OCI-LY3 (cell line): ENCODE measurements at regions not wholly inside any gene's neighbourhood (a gene's known extent, or its start where the extent isn't known, plus 50 kb on each side); places are given as distances from the start of the nearest gene placed in this dataset.
A peak's percentile ranks its signal among the peaks of the same experiment; 100 is the strongest.

Experiments used
- H2AFZ ChIP-seq: fragments of 200-600, 300-600 bp; shearing (Covaris generic); 2 replicates; pipeline ENCODE4 v1.6.0; 2014; ENCODE audit warnings: antibody characterized with exemption, low read depth, low read length
- H3K27ac ChIP-seq: fragments of 200-600, 300-600 bp; sonication (generic); 2 replicates; pipeline ENCODE4 v1.5.1; 2014; ENCODE audit warnings: mild to moderate bottlenecking, low read length, moderate library complexity, mixed read lengths
- H3K27me3 ChIP-seq: fragments of 200-600, 300-600 bp; sonication (generic); 2 replicates; pipeline ENCODE4 v1.6.1; 2014; ENCODE audit warnings: low read depth, low read length, mixed read lengths
- H3K36me3 ChIP-seq: fragments of 200-600, 300-600 bp; sonication (generic); replicated peaks from 2 replicates; pipeline ENCODE3; 2014; ENCODE audit warnings: low read depth, low read length, mixed read lengths
- H3K4me1 ChIP-seq: fragments of 300-600, 200-600 bp; sonication (generic); 2 replicates; pipeline ENCODE4 v1.6.1; 2014; ENCODE audit warnings: low read length, mixed read lengths
- H3K4me2 ChIP-seq: fragments of 200-600, 300-600 bp; sonication (generic); 2 replicates; pipeline ENCODE4 v1.6.1; 2014; ENCODE audit warnings: low read length, mixed read lengths
- H3K4me3 ChIP-seq: fragments of 300-600, 200-600 bp; sonication (generic); 2 replicates; pipeline ENCODE4 v1.5.1; 2014; ENCODE audit warnings: antibody characterized with exemption, mild to moderate bottlenecking, low read length, moderate library complexity
- H3K79me2 ChIP-seq: fragments of 300-600, 200-600 bp; shearing (Covaris generic); 2 replicates; pipeline ENCODE4 v1.6.1; 2014; ENCODE audit warnings: mild to moderate bottlenecking, low read length, mixed read lengths
- H3K9ac ChIP-seq: fragments of 300-600, 200-600 bp; shearing (Covaris generic); 2 replicates; pipeline ENCODE4 v1.6.0; 2014; ENCODE audit warnings: mild to moderate bottlenecking, low read length, moderate library complexity
- H3K9me3 ChIP-seq: fragments of 200-600, 300-600 bp; shearing (Covaris generic); 2 replicates; pipeline ENCODE4 v1.6.1; 2014; ENCODE audit warnings: low read length, mixed read lengths; ENCODE audit not compliant: insufficient read depth
- H4K20me1 ChIP-seq: fragments of 200-600, 300-600 bp; sonication (generic); 2 replicates; pipeline ENCODE4 v1.6.1; 2016; ENCODE audit warnings: low read length, mixed read lengths; ENCODE audit not compliant: insufficient read depth
- CTCF ChIP-seq: fragments of 200-600, 300-600 bp; sonication (generic); IDR thresholded peaks from 2 replicates; pipeline ENCODE4 v1.5.1; 2014; ENCODE audit warnings: antibody characterized with exemption, low read length, low read depth
- EZH2phosphoT487 ChIP-seq: fragments of 200-600 bp; shearing (Covaris generic); IDR thresholded peaks from 2 replicates; pipeline ENCODE4 v1.6.1; 2018; ENCODE audit warnings: antibody characterized with exemption, mixed run types, low read depth

- Histone ChIP-seq H3K4me1 (peaks cover 29% of the 10 kb centered on the region), H3K27ac (no peak overlapping the region), H3K4me2 (peak overlapping the region; percentile 63), H3K27me3 (no peaks in the 10 kb centered on the region), H3K79me2 (no peaks in the 10 kb centered on the region), H3K9ac (no peak overlapping the region), H2AFZ (no peak overlapping the region), H4K20me1 (no peaks in the 10 kb centered on the region), H3K9me3 (no peaks in the 10 kb centered on the region), H3K4me3 (peak overlapping the region; percentile 41), H3K36me3 (no peaks in the 10 kb centered on the region)
- no peak for TF ChIP-seq CTCF
- no peak for TF ChIP-seq EZH2phosphoT487
Measured at GRCh38 chr1:87464022-87464490, 135.4 kb downstream of the LMO4 start.

GRCh38 chr1:87466621-87467020 lies 137.9 kb downstream of the LMO4 start:
- Histone ChIP-seq H4K20me1 (no peaks in the 10 kb centered on the region), H2AFZ (no peak overlapping the region), H3K4me2 (no peak overlapping the region), H3K9me3 (no peaks in the 10 kb centered on the region), H3K36me3 (no peaks in the 10 kb centered on the region), H3K4me1 (peaks cover 29% of the 10 kb centered on the region), H3K27ac (no peak overlapping the region), H3K9ac (no peak overlapping the region), H3K79me2 (no peaks in the 10 kb centered on the region), H3K4me3 (no peak overlapping the region), H3K27me3 (no peaks in the 10 kb centered on the region)
- TF ChIP-seq EZH2phosphoT487 (no peak), CTCF (no peak)

DNA sequence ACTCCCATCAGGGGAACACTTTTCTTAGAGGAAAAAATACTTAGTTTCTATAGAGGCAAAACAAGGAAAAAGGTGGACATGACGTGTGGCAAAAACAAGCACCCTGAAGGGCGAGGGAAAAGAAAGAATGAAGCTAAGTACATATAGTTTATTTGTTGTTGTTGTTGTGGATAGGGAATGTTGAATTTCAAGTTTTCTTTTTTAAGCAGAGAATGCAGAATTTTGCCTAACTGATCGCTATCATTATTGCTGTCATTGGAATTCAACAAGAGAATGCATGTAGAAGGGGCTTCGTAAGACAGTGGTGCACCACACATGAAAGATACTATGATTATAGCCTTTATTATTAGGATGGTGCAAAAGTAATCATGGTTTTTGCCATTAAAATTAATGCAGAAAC lies 144.0 kb downstream of the LMO4 start:
- no peaks in the 10 kb centered on the region for H3K79me2 ChIP-seq
- no peaks in the 10 kb centered on the region for H3K27me3 ChIP-seq
- TF ChIP-seq EZH2phosphoT487: no peak
- TF ChIP-seq CTCF: no peak
- no peaks in the 10 kb centered on the region for H3K4me1 ChIP-seq
- no peaks in the 10 kb centered on the region for H3K36me3 ChIP-seq
- no peak overlapping the region for H3K27ac ChIP-seq
- no peaks in the 10 kb centered on the region for H3K9me3 ChIP-seq
- no peak overlapping the region for H3K4me3 ChIP-seq
- no peak overlapping the region for H3K4me2 ChIP-seq
- H2AFZ ChIP-seq: no peak overlapping the region
- H3K9ac ChIP-seq: no peak overlapping the region
- no peaks in the 10 kb centered on the region for H4K20me1 ChIP-seq

DNA sequence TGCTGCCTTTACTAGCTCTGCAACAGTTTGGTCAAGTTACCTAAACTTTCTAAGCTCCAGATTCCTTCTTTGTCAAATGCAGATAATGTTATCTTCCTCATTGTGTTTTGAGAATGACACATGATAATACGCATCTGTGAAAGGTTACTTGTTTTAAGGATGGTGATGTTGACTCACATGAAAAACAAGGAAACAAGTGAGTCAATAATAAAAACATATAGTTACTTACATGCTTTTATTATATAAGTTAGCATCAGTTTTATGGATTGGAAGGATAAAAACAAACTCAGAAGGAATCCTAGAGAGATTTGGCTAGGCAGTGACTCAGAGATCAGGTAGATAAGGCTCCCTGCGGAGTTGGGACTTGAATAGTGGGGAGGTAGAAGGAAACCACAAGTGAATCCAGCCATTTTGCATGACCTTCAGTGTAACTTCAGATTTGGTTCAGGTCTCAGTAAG lies 144.6 kb downstream of the LMO4 start:
- H3K4me1 ChIP-seq: no peaks in the 10 kb centered on the region
- H2AFZ ChIP-seq: no peak overlapping the region
- no peak overlapping the region for H3K27ac ChIP-seq
- H3K9ac ChIP-seq: no peak overlapping the region
- no peaks in the 10 kb centered on the region for H3K36me3 ChIP-seq
- H3K27me3 ChIP-seq: no peaks in the 10 kb centered on the region
- no peak for TF ChIP-seq EZH2phosphoT487
- no peak for TF ChIP-seq CTCF
- H3K4me3 ChIP-seq: no peak overlapping the region
- no peak overlapping the region for H3K4me2 ChIP-seq
- no peaks in the 10 kb centered on the region for H3K9me3 ChIP-seq
- no peaks in the 10 kb centered on the region for H3K79me2 ChIP-seq
- no peaks in the 10 kb centered on the region for H4K20me1 ChIP-seq
